CD14-positive monocyte (primary cell): ENCODE measurements at regions not wholly inside any gene's neighbourhood (a gene's known extent, or its start where the extent isn't known, plus 50 kb on each side); places are given as distances from the start of the nearest gene placed in this dataset.
A peak's percentile ranks its signal among the peaks of the same experiment; 100 is the strongest.

Source experiments
- DNase-seq, 3 donors: peaks; one replicate each; pipeline ENCODE4 v3.0.0-alpha.2; 2011 to 2022
- H2AFZ ChIP-seq: 2 replicates; pipeline ENCODE4 v1.6.0; 2012; ENCODE audit warnings: mild to moderate bottlenecking, low read depth, low read length, inconsistent platforms; ENCODE audit not compliant: insufficient read depth, poor library complexity, severe bottlenecking
- H3K27ac ChIP-seq, 2 donors: 1 replicate in 1 of 2; 2 replicates in 1 of 2; pipeline ENCODE4 v1.5.1; 2012 to 2013; ENCODE audit warnings: low read length in 2 of 2, control low read depth in 1 of 2, inconsistent platforms in 1 of 2, low read depth in 1 of 2, mild to moderate bottlenecking in 1 of 2
- H3K27me3 ChIP-seq, 2 donors: one replicate each; pipeline versions ENCODE4 v1.6.0 to v1.6.1; 2011 to 2013; ENCODE audit warnings: low read length in 2 of 2; ENCODE audit not compliant: control insufficient read depth in 2 of 2, insufficient read depth in 2 of 2
- H3K36me3 ChIP-seq, 2 donors: replicated peaks in 1 of 2; 1 replicate in 1 of 2; 2 replicates in 1 of 2; pipeline versions ENCODE4 v1.5.1 to v1.6.1; 2012 to 2013; ENCODE audit warnings: low read length in 2 of 2, control low read depth in 1 of 2, inconsistent platforms in 1 of 2, mild to moderate bottlenecking in 1 of 2; ENCODE audit not compliant: insufficient read depth in 2 of 2, control insufficient read depth in 1 of 2
- H3K4me1 ChIP-seq, 2 donors: 1 replicate in 1 of 2; 2 replicates in 1 of 2; pipeline versions ENCODE4 v1.5.1 to v1.6.1; 2012 to 2013; ENCODE audit warnings: low read length in 2 of 2, control low read depth in 1 of 2, inconsistent platforms in 1 of 2, mild to moderate bottlenecking in 1 of 2, moderate library complexity in 1 of 2; ENCODE audit not compliant: insufficient read depth in 2 of 2, control insufficient read depth in 1 of 2
- H3K4me2 ChIP-seq: replicated peaks from 2 replicates; pipeline ENCODE3; 2012; ENCODE audit warnings: low read length, moderate library complexity, mild to moderate bottlenecking; ENCODE audit not compliant: poor library complexity, severe bottlenecking; ENCODE audit errors: extremely low read depth
- H3K4me3 ChIP-seq, 3 experiments: fragments of 200-600 bp in 1 of 3; sonication (generic) in 1 of 3; replicated peaks in 1 of 3; 1 replicate in 2 of 3; 2 replicates in 1 of 3; pipeline ENCODE4 v1.5.1; 2011 to 2013; ENCODE audit warnings: low read length in 3 of 3, mild to moderate bottlenecking in 3 of 3, control low read depth in 2 of 3, low read depth in 2 of 3, inconsistent platforms in 1 of 3, moderate library complexity in 1 of 3
- H3K79me2 ChIP-seq: 2 replicates; pipeline ENCODE4 v1.6.0; 2012; ENCODE audit warnings: mild to moderate bottlenecking, control low read depth, inconsistent platforms, low read length, moderate library complexity; ENCODE audit not compliant: insufficient read depth
- H3K9ac ChIP-seq: 2 replicates; pipeline ENCODE4 v1.6.0; 2017; ENCODE audit warnings: low read length, mild to moderate bottlenecking; ENCODE audit not compliant: insufficient read depth, poor library complexity, severe bottlenecking
- H3K9me3 ChIP-seq, 2 donors: replicated peaks in 1 of 2; 1 replicate in 1 of 2; 2 replicates in 1 of 2; pipeline versions ENCODE4 v1.5.1 to v1.6.1; 2012 to 2013; ENCODE audit warnings: low read length in 2 of 2, control low read depth in 1 of 2; ENCODE audit not compliant: control insufficient read depth in 1 of 2, insufficient read depth in 1 of 2
- H4K20me1 ChIP-seq: 2 replicates; pipeline ENCODE4 v1.6.0; 2012; ENCODE audit warnings: mild to moderate bottlenecking, low read length, control low read depth, moderate library complexity; ENCODE audit not compliant: insufficient read depth
- H3K27ac Mint-ChIP-seq, 7 donors: one replicate each; pipeline ENCODE4 v1.8.0; 2020; ENCODE audit warnings: mild to moderate bottlenecking in 7 of 7, mixed read lengths in 7 of 7, moderate library complexity in 6 of 7, inconsistent platforms in 2 of 7
- H3K27me3 Mint-ChIP-seq, 3 donors: one replicate each; pipeline ENCODE4 v1.8.0; 2021 to 2022; ENCODE audit warnings: low read depth in 3 of 3, mild to moderate bottlenecking in 3 of 3, mixed read lengths in 3 of 3, moderate library complexity in 3 of 3, inconsistent platforms in 1 of 3
- H3K36me3 Mint-ChIP-seq, 2 donors: one replicate each; pipeline ENCODE4 v1.8.0; 2020; ENCODE audit warnings: mixed read lengths in 2 of 2, inconsistent platforms in 1 of 2, mild to moderate bottlenecking in 1 of 2
- H3K4me1 Mint-ChIP-seq: one replicate; pipeline ENCODE4 v1.8.0; 2020; ENCODE audit warnings: mild to moderate bottlenecking, mixed read lengths
- H3K4me3 Mint-ChIP-seq, 2 donors: one replicate each; pipeline ENCODE4 v1.8.0; 2020; ENCODE audit warnings: mild to moderate bottlenecking in 2 of 2, mixed read lengths in 2 of 2, moderate library complexity in 1 of 2
- H3K9me3 Mint-ChIP-seq, 7 donors: one replicate each; pipeline ENCODE4 v1.8.0; 2020 to 2022; ENCODE audit warnings: mixed read lengths in 7 of 7, mild to moderate bottlenecking in 6 of 7, moderate library complexity in 6 of 7, inconsistent platforms in 2 of 7
- CTCF ChIP-seq: fragments of 200-600 bp; IDR thresholded peaks from one replicate; pipeline ENCODE4 v1.8.0; 2022; ENCODE audit warnings: antibody characterized with exemption, mild to moderate bottlenecking
- WGBS: methylation state at CpG from one replicate; pipeline ENCODE4 v1.1.5; 2013; ENCODE audit warnings: missing lambda C conversion rate; ENCODE audit not compliant: insufficient coverage; 5-methylcytosine and 5-hydroxymethylcytosine counted together
- intact Hi-C, 2 donors: fragments of 100-400 bp; cut with micrococcal nuclease; formaldehyde crosslinking; loops; one replicate each; pipeline versions ENCODE4 v1.15.0 to v1.15.1; 2023

GRCh38 chr2:235215248-235215647 lies 263.4 kb downstream of the SH3BP4 start:
- H3K27me3 Mint-ChIP-seq, result peaks cover 3 to 11% (median 9%) of the 10 kb centered on the region in 3 donors
- H4K20me1 ChIP-seq, result no peaks in the 10 kb centered on the region
- DNase-seq, result no peak

GRCh38 chr2:235216901-235217300 lies 265.1 kb downstream of the SH3BP4 start:
- WGBS, result no CpG with 5 or more reads among the region's 3 CpGs
- Histone ChIP-seq H3K27me3 (no peaks in the 10 kb centered on the region), H3K4me1 (no peaks in the 10 kb centered on the region), H2AFZ (no peak overlapping the region), H3K4me3 (no peak overlapping the region), H4K20me1 (no peaks in the 10 kb centered on the region), H3K27ac (no peak overlapping the region), H3K36me3 (no peaks in the 10 kb centered on the region), H3K9me3 (no peaks in the 10 kb centered on the region), H3K79me2 (no peaks in the 10 kb centered on the region), H3K4me2 (no peak overlapping the region), H3K9ac (no peak overlapping the region)
- no peaks in the 10 kb centered on the region for H3K4me1 Mint-ChIP-seq
- peak overlapping the region in 1 of 2 donors; percentile 1 for H3K4me3 Mint-ChIP-seq
- no peaks in the 10 kb centered on the region for H3K36me3 Mint-ChIP-seq
- no peak for DNase-seq
- no peak overlapping the region for H3K27ac Mint-ChIP-seq
- intact Hi-C loops, result no loop called here
- TF ChIP-seq CTCF, result no peak
- peaks cover 5 to 11% (median 6%) of the 10 kb centered on the region in 3 donors for H3K27me3 Mint-ChIP-seq
- peaks cover 0 to 9% (median 2%) of the 10 kb centered on the region in 7 donors for H3K9me3 Mint-ChIP-seq

More at GRCh38 chr2:235215248-235215647, 263.4 kb downstream of the SH3BP4 start:
- H3K4me1 ChIP-seq, result no peaks in the 10 kb centered on the region
- H3K36me3 ChIP-seq, result no peaks in the 10 kb centered on the region
- no peaks in the 10 kb centered on the region for H3K9me3 ChIP-seq
- Mint-ChIP-seq H3K36me3 (no peaks in the 10 kb centered on the region), H3K27ac (no peak overlapping the region), H3K4me3 (no peak overlapping the region), H3K4me1 (no peaks in the 10 kb centered on the region), H3K9me3 (peaks cover 0 to 6% (median 2%) of the 10 kb centered on the region in 7 donors)
- intact Hi-C loops, result no loop called here
- WGBS, result 50% methylated on average over 2 of the region's 5 CpGs
- H3K4me2 ChIP-seq, result no peak overlapping the region
- H3K4me3 ChIP-seq, result no peak overlapping the region
- no peak overlapping the region for H3K9ac ChIP-seq
- H3K27me3 ChIP-seq, result no peaks in the 10 kb centered on the region
- no peaks in the 10 kb centered on the region for H3K79me2 ChIP-seq
- H3K27ac ChIP-seq, result no peak overlapping the region
- H2AFZ ChIP-seq, result no peak overlapping the region
- TF ChIP-seq CTCF, result no peak
